ENCODE measurements at regions not wholly inside any gene's neighbourhood (a gene's known extent, or its start where the extent isn't known, plus 50 kb on each side); places are given as distances from the start of the nearest gene placed in this dataset.

DNA sequence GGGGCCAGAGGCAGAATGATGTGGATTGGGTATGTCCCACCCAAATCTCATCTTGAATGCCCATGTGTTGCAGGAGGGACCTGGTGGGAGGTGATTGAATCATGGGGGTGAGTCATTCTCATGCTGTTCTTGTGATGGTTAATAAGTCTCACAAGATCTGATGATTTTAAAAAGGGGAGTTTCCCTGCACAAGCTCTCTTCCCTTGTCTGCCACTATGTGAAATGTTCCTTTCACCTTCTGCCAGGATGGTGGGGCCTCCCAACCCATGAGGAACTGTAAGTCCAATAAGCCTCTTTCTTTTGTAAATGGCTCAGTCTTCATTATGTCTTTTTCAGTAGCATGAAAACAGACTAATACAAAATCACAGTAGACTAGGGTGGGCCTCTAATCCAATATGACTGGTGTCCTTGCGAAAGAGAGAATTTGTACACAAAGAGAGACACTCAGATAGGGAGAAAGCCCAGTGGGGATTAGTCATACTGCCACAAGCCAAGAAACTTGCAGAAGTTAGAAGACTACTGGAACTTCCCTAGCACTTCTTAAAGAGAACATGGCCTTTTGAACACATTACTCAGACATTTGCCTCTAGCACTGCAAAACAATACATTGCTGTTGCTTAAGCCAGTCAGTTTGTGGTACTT lies 68.4 kb downstream of the ANXA1 start:
- peak; percentile 11 to 29 (median 13) for DNase-seq (ENCODE audit: low read depth in 2 of 3, low spot score in 1 of 3)

DNA sequence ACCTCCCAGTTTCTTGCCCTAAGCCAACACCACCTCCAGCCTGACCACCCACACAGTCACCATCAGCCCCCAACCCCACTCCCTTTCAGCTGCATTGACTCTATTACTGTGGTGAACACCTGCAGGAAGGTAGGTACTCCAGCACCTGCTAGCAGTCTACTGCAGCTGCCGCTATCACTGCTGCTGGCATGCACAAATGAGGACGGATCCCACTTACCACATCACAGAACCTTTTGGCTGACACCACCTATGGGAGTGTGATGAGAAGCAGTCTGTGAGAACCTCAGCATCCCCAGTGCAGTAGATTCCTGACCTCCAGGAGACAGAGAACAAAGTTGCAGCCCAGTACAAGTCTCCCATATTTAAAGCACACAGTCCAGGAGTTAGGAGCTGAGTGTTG lies 71.9 kb downstream of the ANXA1 start:
- DNase-seq (ENCODE audit: low read depth in 2 of 3, low spot score in 1 of 3) = no peak

DNA sequence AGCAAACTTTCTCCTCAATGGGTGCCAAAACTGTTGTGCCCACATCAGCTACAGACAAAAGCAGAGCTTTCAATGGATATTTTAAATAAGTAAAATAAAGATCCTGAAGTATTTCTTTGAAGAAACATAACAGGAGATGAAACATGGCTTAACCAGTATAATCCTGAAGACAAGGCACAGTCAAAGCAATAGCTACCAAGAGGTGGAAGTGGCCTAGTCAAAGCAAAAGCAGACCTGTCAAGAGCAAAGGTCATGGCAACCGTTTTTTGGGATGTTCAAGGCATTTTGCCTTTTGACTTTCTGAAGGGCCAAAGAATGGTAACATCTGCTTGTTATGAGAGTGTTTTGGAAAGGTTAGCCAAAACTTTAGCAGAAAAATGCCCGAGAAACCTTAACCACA lies 77.9 kb downstream of the ANXA1 start:
- no peak for DNase-seq (ENCODE audit: low read depth in 2 of 3, low spot score in 1 of 3)

DNA sequence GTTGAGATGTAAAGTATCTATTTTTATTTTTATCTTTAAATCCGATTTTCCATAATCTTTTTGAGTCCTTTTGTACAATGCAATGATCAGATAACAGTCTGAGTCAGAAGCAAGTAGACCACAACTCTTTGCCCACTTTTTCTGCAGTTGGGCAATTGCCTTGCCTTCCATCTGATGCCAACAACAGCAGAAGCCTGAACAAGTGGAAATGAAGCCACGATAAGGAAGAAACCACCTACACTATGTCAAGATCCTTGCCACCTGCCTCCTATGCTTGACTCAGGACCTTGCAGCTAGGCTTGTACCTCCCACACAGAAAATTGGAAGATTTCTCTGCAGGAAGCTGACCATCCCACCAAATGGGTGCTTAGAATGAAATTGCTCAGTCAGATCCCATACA lies 78.6 kb downstream of the ANXA1 start:
- DNase-seq (ENCODE audit: low read depth in 2 of 3, low spot score in 1 of 3) = no peak

DNA sequence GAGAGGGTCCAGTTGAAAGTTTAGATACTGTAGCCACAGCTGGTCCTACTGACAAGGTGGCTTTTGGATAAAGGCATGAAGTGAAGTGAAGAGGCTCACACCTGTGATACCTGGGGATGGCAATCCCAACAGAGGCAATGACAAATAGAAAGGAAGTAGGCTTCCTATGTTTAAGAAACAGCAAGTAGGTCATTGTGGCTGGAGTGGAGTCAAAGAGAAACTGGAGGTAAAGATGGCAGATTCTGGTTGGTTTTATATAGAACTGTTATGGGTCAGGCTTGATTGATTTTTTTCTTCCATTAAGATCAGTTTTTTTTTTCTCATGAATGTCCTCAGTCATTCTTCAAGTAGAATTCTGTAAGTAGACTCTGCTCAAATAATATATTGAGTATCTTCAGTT lies 79.5 kb downstream of the ANXA1 start:
- DNase-seq (ENCODE audit: low read depth in 2 of 3, low spot score in 1 of 3) = no peak

DNA sequence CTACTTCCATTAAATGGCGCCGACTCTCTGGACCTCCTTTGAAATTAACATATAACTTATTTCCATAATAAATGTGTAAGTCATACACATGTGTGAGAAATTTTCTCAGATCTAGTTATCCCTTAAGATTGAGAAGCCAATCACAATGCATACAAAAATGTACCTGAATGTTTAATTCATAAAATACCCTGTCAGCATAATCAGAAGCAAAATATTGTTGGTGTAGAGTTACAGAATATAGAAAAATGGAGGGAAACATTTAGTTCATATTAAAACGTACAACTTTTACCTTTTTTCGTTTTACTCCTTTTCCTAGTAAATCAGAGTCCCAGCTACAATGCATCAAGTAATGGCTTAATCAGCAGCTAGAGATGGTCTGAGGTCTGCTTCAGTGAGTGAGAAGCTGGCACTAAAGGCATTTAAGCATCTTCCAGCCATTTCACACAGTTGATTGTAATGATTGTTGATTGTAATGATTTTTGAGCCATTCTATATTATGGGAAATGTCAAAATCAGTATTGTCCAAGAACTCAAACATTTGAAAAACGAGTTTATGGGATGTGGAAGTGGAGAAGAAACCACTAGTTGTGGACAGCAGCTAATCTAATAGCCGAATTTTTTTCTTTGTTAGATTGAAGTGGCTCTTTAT lies 81.8 kb downstream of the ANXA1 start:
- no peak for DNase-seq (ENCODE audit: low read depth in 2 of 3, low spot score in 1 of 3)

DNA sequence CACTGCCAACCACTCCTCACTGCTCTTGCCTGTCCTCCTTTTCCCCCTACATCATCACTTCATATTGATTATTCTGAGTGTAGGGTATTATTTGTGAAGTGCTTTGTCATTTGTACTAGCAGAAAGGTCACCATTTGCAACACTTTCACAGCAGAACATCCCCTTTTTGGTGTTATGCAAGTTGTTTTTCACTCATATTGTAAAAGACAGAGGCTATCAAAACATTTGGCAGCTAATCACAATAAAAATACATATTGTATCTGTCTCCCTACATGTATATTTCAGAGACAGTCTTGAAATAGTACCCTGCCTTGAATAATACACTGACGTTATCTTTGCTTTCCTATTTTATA lies 82.3 kb downstream of the ANXA1 start:
- DNase-seq (ENCODE audit: low read depth in 2 of 3, low spot score in 1 of 3) = no peak

DNA sequence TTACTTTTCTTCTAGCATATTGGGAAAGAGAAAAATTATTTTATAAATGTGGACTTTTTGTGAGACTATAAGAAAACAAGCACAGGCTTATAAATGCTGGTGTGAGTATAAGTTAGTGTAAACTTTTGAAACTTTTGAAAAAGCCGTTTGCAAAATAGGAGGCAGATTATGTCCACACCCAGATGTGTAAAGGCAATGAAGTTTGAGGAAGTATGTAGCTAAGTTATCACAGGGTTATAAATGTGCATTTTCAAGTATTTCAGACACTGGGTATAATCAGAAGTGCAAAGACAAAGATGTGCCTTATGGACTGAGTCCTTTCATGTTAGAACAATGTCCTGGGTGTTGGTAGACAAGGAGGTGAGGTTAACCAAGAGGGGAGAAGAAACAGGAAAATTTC lies 85.5 kb downstream of the ANXA1 start:
- no peak for DNase-seq (ENCODE audit: low read depth in 2 of 3, low spot score in 1 of 3)

DNA sequence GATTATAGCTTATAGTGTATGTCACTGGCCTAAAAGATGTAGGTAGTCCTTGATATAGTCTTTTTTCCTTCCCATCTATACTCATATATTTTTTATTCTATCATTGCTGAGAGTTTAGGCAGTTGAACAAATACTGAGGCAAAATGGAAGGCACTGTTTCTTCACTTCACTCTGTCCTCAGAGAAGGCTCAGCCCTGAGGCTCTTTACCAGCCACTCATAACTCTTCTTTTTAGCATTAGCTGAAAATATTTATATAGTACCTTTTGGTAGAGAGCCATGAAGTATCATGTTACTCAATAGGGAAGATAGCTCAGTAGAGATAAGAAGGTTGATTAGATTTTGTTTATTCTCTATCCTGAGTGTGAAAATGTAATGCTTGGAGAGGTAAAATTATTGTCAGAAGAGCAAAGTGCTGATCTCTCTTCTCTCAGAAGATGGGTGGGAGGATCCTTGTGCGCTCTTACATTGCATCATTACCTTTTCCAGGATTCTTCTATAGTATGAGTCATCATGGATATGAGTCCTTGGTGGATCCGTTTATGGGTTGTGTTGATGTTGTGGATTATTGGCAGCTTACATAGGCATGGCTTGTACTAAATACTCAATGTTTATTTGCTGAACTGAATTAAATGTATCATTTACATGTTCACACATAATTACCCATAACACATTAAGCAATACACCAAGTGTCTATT lies 88.1 kb downstream of the ANXA1 start:
- DNase-seq (ENCODE audit: low read depth in 2 of 3, low spot score in 1 of 3) = no peak

DNA sequence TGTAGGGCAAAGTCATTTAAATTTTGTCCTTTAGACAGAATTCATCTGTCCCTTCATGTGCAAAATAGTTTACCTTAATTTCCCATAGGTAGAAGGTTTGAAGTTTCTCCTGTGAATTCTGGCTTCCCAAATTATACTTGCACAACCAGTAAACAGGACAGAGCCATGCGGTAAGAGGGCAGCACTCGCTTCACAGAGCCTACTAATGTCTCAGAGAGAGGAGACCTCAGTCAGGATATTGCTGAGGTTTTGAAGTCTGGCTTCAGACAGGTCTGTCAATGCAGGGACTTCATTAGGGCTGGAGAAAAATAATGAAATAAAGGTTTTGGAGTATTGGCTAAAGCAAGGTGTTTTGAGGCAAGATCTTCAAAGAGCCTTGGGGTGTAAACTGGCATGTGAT lies 91.4 kb downstream of the ANXA1 start:
- no peak for DNase-seq (ENCODE audit: low read depth in 2 of 3, low spot score in 1 of 3)

DNA sequence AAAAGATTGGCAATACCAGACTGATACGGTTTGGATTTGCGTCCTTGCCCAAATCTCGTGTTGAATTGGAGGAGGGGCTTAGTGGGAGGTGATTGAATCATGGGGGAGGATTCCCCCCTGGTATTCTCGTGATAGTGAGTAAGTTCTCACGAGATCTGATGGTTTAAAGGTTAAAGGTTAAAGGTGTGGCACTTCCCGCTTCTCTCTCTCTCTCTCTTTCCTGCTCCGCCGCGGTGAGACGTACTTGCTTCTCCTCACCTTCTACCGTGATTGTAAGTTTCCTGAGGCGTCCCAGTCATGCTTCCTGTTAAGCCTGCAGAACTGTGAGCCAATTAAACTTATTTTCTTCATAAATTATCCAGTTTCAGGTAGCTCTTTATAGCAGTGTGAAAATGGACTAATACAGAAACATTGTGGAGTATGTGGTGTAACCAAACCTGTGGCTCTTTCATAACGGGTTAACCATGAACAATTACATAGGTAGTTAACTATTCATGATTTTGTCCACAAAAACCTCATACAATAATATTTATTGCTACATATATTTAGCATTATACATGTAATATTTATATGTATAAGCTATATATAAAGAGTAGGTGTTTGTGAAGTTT lies 107.5 kb downstream of the ANXA1 start:
- DNase-seq (ENCODE audit: low read depth in 2 of 3, low spot score in 1 of 3) = no peak

DNA sequence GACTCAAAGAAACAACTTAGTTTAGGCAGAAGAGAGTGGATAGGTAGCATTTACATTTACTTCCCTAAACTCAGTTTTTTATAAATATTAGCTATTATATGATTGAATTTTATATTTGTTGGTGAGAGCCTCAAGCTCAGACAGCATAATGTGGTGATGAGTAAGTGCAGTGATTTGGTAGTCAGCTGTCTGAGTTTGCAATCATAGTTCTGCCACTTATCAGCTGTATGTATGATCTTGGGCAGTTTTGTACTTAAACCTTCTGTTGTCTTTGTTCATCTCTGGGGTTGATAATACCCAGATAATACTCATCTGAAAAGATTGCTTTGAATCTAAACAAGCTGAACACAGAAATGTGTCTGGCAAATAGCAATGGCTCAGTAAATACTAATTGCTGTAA lies 108.8 kb downstream of the ANXA1 start:
- DNase-seq (ENCODE audit: low read depth in 2 of 3, low spot score in 1 of 3) = no peak

DNA sequence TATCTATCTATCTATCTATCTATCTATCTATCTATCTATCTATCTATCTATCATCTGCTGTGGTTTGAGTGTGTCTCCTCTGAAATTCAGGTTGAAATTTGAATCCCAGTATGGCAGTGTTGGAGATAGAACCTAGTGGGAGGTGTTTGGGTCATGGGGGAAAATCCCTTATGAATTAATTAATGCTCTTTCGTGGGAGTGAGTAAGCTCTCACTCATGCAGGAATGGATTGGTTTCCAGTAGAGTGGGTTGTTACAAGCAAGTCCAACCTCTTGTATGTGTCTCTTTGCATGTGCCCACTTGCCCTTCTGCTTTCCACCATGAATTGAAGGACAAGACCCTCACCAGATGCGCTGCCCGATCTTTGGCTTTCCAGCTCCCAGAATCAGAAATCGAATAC lies 113.0 kb downstream of the ANXA1 start:
- DNase-seq (ENCODE audit: low read depth in 2 of 3, low spot score in 1 of 3) = no peak

DNA sequence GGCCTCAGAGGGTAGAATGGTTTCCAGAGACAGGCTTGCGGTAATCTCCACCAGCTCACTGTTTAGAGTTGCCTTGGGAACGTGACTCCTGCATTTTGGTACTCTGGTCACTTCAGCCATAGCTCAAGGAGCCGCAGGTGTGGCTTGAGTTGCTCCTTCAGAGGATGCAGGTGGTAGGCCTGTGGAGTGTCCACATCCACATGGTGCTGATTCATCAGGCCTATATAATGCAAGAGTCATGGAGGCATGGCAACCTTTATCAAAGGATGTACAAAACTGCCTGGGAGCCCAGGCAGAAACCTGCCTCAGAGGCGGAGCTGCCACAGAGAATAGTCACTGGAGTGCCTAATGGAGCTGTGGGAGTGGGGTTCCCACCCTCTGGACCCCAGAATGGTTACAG lies 114.2 kb downstream of the ANXA1 start:
- DNase-seq (ENCODE audit: low read depth in 2 of 3, low spot score in 1 of 3) = no peak

DNA sequence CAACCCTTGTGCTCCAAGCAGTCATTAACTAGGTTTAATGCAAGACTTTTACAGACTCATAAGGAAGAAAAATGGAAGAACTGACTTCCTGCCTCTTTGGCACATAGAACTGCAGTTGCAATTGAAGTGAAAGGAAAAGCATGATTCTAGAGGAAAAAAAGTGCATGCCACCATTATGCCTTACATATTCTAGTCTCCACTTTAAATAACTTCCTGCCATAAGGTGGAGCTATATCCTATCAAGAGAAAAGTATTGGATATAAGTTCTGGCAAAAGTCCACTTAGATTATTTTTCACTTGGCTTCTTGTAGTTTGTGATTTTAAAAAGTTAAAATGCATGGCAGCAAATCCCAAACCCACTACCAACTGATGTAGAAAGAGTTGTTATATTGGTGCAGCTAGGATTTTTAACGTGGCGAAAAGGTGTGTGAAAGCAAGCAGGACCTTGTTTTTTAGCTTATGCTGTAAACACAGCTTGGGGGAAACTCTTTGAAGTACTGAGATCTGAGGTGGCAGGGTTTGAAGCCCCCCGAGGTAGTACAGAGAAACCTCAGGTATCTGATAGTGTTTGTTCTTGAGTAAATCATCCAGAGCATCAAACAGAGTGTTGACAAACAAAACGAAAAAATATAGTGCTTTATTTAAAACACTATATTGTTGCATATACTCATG lies 117.9 kb downstream of the ANXA1 start:
- no peak for DNase-seq (ENCODE audit: low read depth in 2 of 3, low spot score in 1 of 3)

DNA sequence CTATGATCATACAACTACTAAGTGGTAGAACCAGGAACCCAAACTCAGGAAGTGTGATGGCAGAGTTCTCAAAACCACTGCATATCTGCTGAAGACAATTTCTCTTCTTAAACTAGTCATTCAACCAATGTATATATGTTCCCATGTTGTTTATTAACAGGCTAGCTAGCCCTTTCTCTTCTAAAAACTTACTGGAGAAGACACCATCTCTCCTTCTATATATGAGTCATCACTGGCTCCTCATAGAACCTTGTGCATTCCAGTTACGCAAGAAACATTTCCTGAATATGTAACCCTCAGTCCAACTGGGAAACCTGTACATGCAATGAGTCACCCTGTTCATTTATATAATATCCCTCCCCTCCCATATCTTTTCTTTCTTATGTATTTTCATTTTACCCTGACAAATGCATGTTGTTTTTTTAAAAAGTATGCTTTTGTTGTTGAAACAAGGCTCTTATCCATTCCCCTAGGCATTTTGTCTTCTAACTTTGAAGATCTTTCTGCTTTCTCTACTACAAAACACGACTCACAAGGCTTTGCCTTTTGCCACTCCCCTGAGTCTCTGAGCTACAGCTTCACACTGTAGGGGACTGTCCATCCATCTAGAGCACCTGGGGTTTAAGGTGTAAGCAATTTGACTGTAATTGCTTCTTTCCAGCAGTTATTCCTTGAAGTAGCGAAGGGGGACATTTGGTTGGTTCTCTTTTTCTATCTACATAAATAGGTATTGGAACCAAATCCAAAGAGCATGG lies 119.5 kb downstream of the ANXA1 start:
- no peak for DNase-seq (ENCODE audit: low read depth in 2 of 3, low spot score in 1 of 3)

DNA sequence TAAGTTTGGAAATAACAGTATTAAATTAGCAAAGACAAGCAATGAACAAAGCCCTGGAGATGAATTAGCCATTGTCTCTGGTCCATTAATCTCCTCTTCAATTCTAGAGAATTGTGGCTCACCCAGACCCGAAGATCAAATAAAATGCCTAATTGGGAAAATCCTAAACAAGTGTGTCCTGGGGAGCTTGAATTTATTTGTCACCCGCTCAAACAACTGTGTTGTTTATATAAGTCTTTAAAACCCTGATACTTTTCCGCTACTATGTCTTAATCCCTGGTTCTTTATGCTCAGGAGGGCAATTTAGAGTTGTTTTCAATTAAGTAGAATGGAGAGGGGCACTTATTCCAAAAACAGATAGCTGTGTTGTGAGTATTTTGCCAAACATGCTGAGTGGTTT lies 128.4 kb downstream of the ANXA1 start:
- no peak for DNase-seq (ENCODE audit: low read depth in 2 of 3, low spot score in 1 of 3)

DNA sequence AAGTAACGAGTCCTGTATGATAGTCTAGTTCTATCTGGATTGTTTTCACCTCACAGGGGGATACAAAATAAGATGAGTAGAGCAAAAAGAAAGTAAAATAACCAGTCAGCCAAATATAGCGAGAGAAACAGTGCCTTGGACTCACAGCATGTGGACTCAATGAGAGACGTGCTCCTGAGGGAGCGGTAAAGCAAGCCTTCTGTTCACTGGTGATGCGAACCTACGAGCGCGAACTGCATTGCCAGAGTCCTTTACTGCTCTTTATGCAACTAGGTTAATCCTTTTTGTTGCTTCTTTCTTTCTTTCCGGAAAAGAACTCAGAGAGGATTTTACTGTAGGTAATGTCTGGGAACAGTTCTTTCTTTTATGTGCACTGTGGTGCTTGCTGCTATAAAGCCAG lies 132.7 kb downstream of the ANXA1 start:
- DNase-seq (ENCODE audit: low read depth in 2 of 3, low spot score in 1 of 3) = no peak

DNA sequence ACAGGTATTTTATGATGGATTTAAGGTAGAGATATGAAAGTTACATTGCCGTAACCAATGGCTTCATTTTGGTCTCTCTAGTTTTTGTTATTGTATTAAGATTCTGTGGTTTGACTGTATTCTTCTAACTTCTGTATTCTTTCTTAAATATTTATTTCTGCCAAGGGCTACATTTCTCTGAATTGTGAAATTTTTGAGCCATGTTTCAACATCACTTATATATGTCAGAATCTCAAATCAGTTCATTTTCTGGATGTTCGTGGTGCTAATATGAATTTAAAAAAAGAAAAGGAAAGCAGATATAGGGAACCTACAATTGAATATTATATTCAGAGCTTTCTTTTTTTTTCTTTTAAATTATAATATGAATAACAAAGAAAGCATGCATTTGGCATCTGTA lies 142.7 kb downstream of the ANXA1 start:
- DNase-seq (ENCODE audit: low read depth in 2 of 3, low spot score in 1 of 3) = no peak

DNA sequence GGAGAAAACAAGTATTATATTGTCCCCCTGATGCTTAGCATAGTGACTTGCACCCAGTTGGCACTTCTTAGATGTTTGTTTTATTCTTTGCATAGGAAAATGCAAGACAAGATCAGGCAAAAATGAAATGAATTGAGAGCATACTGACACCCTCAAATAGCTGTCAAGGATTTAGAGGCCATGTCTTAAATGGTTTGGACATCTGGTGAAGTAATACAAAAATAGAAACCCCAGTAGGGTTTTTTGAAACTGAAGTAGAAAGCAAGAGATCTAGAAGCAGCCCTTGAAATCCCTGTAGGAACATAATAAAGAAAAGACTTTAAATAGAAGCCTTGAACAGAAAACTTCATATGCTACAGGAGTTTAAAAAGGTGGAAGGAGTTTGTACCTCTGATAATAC lies 174.3 kb downstream of the ANXA1 start:
- DNase-seq (ENCODE audit: low read depth in 2 of 3, low spot score in 1 of 3) = no peak

DNA sequence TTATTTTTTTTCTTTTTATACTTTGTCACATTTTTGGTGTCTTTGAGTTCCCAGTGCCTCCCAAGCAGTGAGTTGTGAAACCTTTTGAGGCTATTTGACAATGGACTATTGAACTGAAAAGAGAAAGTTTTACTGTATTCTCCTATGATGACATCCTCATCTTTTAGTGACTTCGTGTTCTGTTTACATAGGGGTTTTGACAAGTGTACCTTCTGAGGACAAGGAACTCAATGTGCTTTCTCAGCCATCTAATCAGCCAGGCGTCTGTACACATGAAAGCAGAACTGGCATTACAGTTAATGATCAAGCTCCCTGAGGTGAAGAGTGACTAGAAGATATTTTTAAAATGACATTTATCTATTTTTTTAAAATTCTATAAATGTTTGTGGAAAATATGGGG lies 175.5 kb downstream of the ANXA1 start:
- DNase-seq (ENCODE audit: low read depth in 2 of 3, low spot score in 1 of 3) = no peak
